ENCODE measurements at regions not wholly inside any gene's neighbourhood (a gene's known extent, or its start where the extent isn't known, plus 50 kb on each side); places are given as distances from the start of the nearest gene placed in this dataset.
"Not testable (repeated sequence)": the region's sequence is repeated elsewhere in the genome, so short reads cannot be mapped to it uniquely, and the experiment has no call there.

DNA sequence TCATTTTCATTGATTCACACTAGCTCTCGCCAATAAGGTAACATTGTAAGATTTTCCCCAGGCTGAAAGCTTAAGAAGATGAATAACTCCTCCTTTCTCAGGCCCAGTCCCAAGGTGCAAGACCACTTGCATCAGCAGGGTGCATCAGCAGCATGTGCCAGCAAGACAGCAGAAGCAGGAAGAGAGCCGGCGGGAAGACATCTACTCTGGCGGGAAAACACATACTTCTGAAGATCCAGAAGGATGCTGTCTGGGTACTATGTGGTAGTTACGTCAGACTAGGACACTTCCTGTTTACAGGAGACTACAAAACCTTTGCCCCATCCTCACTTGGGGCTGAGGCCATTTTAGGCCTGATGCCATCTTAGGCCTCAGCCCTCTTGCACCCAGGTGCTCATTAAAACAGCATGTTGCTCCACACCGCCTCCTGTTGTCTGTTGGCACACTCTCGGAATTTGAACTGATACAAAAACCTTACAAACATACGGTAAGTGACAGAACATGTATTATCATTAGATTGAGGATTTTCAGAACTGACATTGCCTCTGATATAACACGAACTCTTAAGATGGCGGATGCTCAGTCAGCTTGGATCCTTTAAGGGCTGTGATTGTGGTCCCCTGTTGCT, 886.5 kb upstream of the EPHA5 start:
- H3K4me3 ChIP-seq (ENCODE audit: insufficient read depth, low read depth, low read length), result no peak overlapping the region
- H3K27ac Mint-ChIP-seq (ENCODE audit: unreplicated experiment), result peak overlapping the region; percentile 60
- peak overlapping the region; percentile 72 for H3K27ac ChIP-seq (ENCODE audit: low read depth, low read length)
- H3K79me2 ChIP-seq (ENCODE audit: insufficient read depth, low read length), result no peaks in the 10 kb centered on the region
- no peak overlapping the region for H3K9ac ChIP-seq (ENCODE audit: low read length)
- H3K27me3 ChIP-seq (ENCODE audit: insufficient read depth, low read length), result no peaks in the 10 kb centered on the region
- H3K4me3 Mint-ChIP-seq (ENCODE audit: unreplicated experiment), result no peak overlapping the region
- FAIRE-seq, result no peak
- H3K9me3 Mint-ChIP-seq (ENCODE audit: unreplicated experiment), result no peaks in the 10 kb centered on the region
- no peaks in the 10 kb centered on the region for H4K20me1 ChIP-seq (ENCODE audit: insufficient read depth, low read length)
- H3K36me3 ChIP-seq (ENCODE audit: insufficient read depth, low read length), result no peaks in the 10 kb centered on the region
- DNase-seq (ENCODE audit: low read depth), result no peak
- peaks cover 25% of the 10 kb centered on the region for H3K4me1 ChIP-seq (ENCODE audit: insufficient read depth, low read length)
- TF ChIP-seq EZH2 (IDR thresholded peaks at IDR 0.05; ENCODE audit: insufficient read depth, low read length), result no peak
- TF ChIP-seq, protein P1, sequence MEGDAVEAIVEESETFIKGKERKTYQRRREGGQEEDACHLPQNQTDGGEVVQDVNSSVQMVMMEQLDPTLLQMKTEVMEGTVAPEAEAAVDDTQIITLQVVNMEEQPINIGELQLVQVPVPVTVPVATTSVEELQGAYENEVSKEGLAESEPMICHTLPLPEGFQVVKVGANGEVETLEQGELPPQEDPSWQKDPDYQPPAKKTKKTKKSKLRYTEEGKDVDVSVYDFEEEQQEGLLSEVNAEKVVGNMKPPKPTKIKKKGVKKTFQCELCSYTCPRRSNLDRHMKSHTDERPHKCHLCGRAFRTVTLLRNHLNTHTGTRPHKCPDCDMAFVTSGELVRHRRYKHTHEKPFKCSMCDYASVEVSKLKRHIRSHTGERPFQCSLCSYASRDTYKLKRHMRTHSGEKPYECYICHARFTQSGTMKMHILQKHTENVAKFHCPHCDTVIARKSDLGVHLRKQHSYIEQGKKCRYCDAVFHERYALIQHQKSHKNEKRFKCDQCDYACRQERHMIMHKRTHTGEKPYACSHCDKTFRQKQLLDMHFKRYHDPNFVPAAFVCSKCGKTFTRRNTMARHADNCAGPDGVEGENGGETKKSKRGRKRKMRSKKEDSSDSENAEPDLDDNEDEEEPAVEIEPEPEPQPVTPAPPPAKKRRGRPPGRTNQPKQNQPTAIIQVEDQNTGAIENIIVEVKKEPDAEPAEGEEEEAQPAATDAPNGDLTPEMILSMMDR (IDR thresholded peaks at IDR 0.05; ENCODE audit: insufficient read depth, low read depth, low read length), result no peak
- peaks cover 21% of the 10 kb centered on the region for H3K4me1 Mint-ChIP-seq (ENCODE audit: low read depth, unreplicated experiment)
- no peaks in the 10 kb centered on the region for H3K9me3 ChIP-seq (ENCODE audit: insufficient read depth, low read depth, low read length)
- H3K4me2 ChIP-seq (ENCODE audit: low read length), result no peak overlapping the region
- H2AFZ ChIP-seq (ENCODE audit: low read depth, low read length), result no peak overlapping the region
- no peaks in the 10 kb centered on the region for H3K27me3 Mint-ChIP-seq (ENCODE audit: low read depth, unreplicated experiment)
- H3K36me3 Mint-ChIP-seq (ENCODE audit: low read depth, unreplicated experiment), result no peaks in the 10 kb centered on the region

DNA sequence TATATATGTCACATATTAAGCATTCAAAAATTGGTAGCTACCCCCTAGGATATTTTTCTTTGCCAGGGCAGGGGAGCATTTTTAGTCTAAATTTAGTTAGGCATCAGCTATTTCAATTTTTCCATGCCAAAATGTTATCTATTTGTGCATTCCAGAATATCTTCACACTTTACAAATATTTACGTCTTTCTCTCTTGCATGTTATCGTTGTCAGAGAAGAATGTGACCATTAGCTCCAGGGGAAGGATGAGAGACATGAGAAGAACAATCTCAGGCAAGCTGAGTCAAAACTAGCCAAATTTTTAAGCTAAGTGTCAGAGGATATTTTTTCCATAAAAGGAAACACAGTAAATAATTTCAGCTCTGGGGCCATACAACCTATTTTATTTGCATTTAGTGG, 885.0 kb upstream of the EPHA5 start:
- H3K4me1 ChIP-seq (ENCODE audit: insufficient read depth, low read length), result peaks cover 25% of the 10 kb centered on the region
- Mint-ChIP-seq H3K4me1 (ENCODE audit: low read depth, unreplicated experiment) (peaks cover 21% of the 10 kb centered on the region), H3K27me3 (ENCODE audit: low read depth, unreplicated experiment) (no peaks in the 10 kb centered on the region), H3K4me3 (ENCODE audit: unreplicated experiment) (no peak overlapping the region), H3K9me3 (ENCODE audit: unreplicated experiment) (no peaks in the 10 kb centered on the region), H3K36me3 (ENCODE audit: low read depth, unreplicated experiment) (no peaks in the 10 kb centered on the region), H3K27ac (ENCODE audit: unreplicated experiment) (peak overlapping the region; percentile 23)
- H3K9me3 ChIP-seq (ENCODE audit: insufficient read depth, low read depth, low read length), result no peaks in the 10 kb centered on the region
- peak overlapping the region; percentile 14 for H3K9ac ChIP-seq (ENCODE audit: low read length)
- H3K4me3 ChIP-seq (ENCODE audit: insufficient read depth, low read depth, low read length), result no peak overlapping the region
- peak overlapping the region; percentile 44 for H3K4me2 ChIP-seq (ENCODE audit: low read length)
- no peaks in the 10 kb centered on the region for H3K79me2 ChIP-seq (ENCODE audit: insufficient read depth, low read length)
- TF ChIP-seq, protein P1 (IDR thresholded peaks at IDR 0.05; ENCODE audit: insufficient read depth, low read depth, low read length), result no peak
- TF ChIP-seq EZH2 (IDR thresholded peaks at IDR 0.05; ENCODE audit: insufficient read depth, low read length), result no peak
- H3K27ac ChIP-seq (ENCODE audit: low read depth, low read length), result peak overlapping the region; percentile 72
- no peak overlapping the region for H2AFZ ChIP-seq (ENCODE audit: low read depth, low read length)
- DNase-seq (ENCODE audit: low read depth) (peak; percentile 89), FAIRE-seq (no peak)
- H3K36me3 ChIP-seq (ENCODE audit: insufficient read depth, low read length), result no peaks in the 10 kb centered on the region
- H4K20me1 ChIP-seq (ENCODE audit: insufficient read depth, low read length), result no peaks in the 10 kb centered on the region
- H3K27me3 ChIP-seq (ENCODE audit: insufficient read depth, low read length), result no peaks in the 10 kb centered on the region

DNA sequence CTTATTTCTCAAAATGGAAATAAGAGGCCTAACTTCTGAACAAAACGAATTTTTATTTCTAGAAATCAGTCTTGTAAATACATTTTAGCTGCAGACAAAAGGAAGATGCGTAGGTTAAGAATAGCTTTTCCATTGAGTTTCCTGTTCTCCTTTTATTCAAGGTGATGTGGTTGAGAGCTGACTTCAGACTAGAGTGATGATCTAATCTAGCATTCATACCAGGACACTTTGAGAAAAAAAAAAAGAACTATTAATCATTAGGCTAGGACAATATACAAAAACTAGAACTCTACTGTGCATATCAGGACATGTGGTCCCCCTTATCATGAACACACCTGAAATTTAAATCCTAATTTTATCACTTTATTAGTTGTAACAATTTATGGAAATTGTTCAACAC, 884.5 kb upstream of the EPHA5 start:
- peak; percentile 44 for DNase-seq (ENCODE audit: low read depth)
- Mint-ChIP-seq H3K27ac (ENCODE audit: unreplicated experiment) (peak overlapping the region; percentile 35), H3K9me3 (ENCODE audit: unreplicated experiment) (no peaks in the 10 kb centered on the region)

DNA sequence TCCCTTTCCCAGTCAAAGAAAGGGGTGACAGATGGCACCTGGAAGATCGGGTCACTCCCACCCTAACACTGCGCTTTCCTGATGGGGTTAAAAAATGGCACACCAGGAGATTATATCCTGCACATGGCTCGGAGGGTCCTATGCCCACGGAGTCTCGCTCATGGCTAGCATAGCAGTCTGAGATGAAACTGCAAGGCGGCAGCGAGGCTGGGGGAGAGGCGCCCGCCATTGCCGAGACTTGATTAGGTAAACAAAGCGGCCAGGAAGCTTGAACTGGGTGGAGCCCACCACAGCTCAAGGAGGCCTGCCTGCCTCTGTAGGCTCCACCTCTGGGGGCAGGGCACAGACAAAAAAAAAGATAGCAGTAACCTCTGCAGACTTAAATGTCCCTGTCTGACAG, 875.0 kb upstream of the EPHA5 start:
- H3K9me3 Mint-ChIP-seq (ENCODE audit: unreplicated experiment), result peaks cover 13% of the 10 kb centered on the region
- H4K20me1 ChIP-seq (ENCODE audit: insufficient read depth, low read length); H3K27ac Mint-ChIP-seq (ENCODE audit: unreplicated experiment); DNase-seq (ENCODE audit: low read depth); H3K9ac ChIP-seq (ENCODE audit: low read length); H3K4me2 ChIP-seq (ENCODE audit: low read length); H3K79me2 ChIP-seq (ENCODE audit: insufficient read depth, low read length); FAIRE-seq; H3K4me1 ChIP-seq (ENCODE audit: insufficient read depth, low read length); H3K27ac ChIP-seq (ENCODE audit: low read depth, low read length); H3K4me3 ChIP-seq (ENCODE audit: insufficient read depth, low read depth, low read length); H2AFZ ChIP-seq (ENCODE audit: low read depth, low read length); H3K36me3 Mint-ChIP-seq (ENCODE audit: low read depth, unreplicated experiment); H3K27me3 Mint-ChIP-seq (ENCODE audit: low read depth, unreplicated experiment); H3K27me3 ChIP-seq (ENCODE audit: insufficient read depth, low read length); H3K4me1 Mint-ChIP-seq (ENCODE audit: low read depth, unreplicated experiment); H3K36me3 ChIP-seq (ENCODE audit: insufficient read depth, low read length); H3K9me3 ChIP-seq (ENCODE audit: insufficient read depth, low read depth, low read length); H3K4me3 Mint-ChIP-seq (ENCODE audit: unreplicated experiment): not testable (repeated sequence)

More for the DNA sequence above, 884.5 kb upstream of the EPHA5 start:
- H3K4me1 Mint-ChIP-seq (ENCODE audit: low read depth, unreplicated experiment), result peaks cover 21% of the 10 kb centered on the region
- H3K27ac ChIP-seq (ENCODE audit: low read depth, low read length), result peak overlapping the region; percentile 72
- no peaks in the 10 kb centered on the region for H3K27me3 Mint-ChIP-seq (ENCODE audit: low read depth, unreplicated experiment)
- no peaks in the 10 kb centered on the region for H3K36me3 Mint-ChIP-seq (ENCODE audit: low read depth, unreplicated experiment)
- no peak overlapping the region for H2AFZ ChIP-seq (ENCODE audit: low read depth, low read length)
- H4K20me1 ChIP-seq (ENCODE audit: insufficient read depth, low read length), result no peaks in the 10 kb centered on the region
- peak overlapping the region; percentile 14 for H3K9ac ChIP-seq (ENCODE audit: low read length)
- H3K27me3 ChIP-seq (ENCODE audit: insufficient read depth, low read length), result no peaks in the 10 kb centered on the region
- no peaks in the 10 kb centered on the region for H3K36me3 ChIP-seq (ENCODE audit: insufficient read depth, low read length)
- H3K9me3 ChIP-seq (ENCODE audit: insufficient read depth, low read depth, low read length), result no peaks in the 10 kb centered on the region
- no peaks in the 10 kb centered on the region for H3K79me2 ChIP-seq (ENCODE audit: insufficient read depth, low read length)
- no peak overlapping the region for H3K4me3 Mint-ChIP-seq (ENCODE audit: unreplicated experiment)
- no peak overlapping the region for H3K4me3 ChIP-seq (ENCODE audit: insufficient read depth, low read depth, low read length)
- FAIRE-seq, result no peak
- no peak for TF ChIP-seq EZH2 (IDR thresholded peaks at IDR 0.05; ENCODE audit: insufficient read depth, low read length)
- TF ChIP-seq, protein P1 (IDR thresholded peaks at IDR 0.05; ENCODE audit: insufficient read depth, low read depth, low read length), result no peak
- peaks cover 25% of the 10 kb centered on the region for H3K4me1 ChIP-seq (ENCODE audit: insufficient read depth, low read length)
- H3K4me2 ChIP-seq (ENCODE audit: low read length), result peak overlapping the region; percentile 44

Measured in astrocyte (in vitro differentiated cells and primary cell).